ENCODE measurements at regions not wholly inside any gene's neighbourhood (a gene's known extent, or its start where the extent isn't known, plus 50 kb on each side); places are given as distances from the start of the nearest gene placed in this dataset.
"Not testable (repeated sequence)": the region's sequence is repeated elsewhere in the genome, so short reads cannot be mapped to it uniquely, and the experiment has no call there.

DNA sequence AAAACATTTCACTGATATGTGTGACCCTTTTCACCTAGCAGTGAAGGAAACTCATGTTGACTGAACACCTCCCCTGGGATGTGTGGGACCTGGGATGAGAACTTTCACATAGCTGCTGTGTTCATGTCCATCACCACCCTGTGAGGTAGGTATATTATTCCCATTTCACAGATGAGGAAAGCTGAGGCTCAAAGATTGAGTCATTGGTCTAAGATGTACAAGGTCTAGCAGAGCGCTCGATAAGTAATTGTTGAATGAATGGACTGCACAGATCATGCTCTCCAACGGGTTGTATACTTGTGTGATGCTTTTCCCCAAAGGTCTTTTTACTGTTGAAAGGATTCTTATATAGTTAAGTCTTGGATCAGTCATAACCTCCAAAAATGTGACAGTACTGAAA is 75.6 kb upstream of the TSC22D1 start:
- no peak for DNase-seq

DNA sequence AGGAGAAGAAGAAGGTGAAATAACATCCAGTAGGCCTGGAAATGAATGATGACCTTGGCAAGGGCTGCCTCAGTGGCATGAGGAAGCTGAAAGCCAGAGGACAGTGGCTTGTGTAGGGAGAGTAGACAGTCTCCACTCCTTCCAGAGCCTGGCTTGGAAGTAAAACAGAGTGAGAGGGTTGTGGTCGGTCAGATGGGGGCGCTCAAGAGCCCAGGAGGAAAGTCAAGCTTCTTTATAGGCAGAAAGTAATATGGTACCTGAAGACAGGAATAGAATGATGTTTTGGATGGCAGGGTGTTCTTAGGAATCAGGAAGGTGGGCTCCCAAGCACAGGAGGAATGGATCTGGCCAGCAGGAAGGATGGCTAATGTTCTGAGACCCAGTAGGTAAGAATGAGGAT is 75.1 kb upstream of the TSC22D1 start:
- DNase-seq = no peak

DNA sequence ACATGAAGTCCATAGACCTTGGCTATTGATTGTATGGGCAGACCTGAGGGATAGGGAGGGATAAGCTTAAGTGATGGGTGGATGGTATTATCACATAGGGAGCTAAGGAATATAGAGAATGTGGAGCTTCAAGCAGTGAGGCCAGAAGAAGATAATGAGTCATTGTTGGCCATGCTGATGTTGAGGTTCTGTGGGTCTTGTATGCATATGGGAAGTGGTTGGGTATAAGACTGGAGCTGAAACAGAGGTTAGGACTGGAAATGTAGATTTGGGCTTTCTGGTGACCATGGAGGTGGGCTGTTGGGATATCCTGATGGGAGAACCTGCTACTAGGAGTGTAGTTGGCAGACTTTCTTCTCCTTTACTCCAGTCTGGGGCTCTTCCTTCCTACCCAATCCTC is 73.7 kb upstream of the TSC22D1 start:
- DNase-seq = no peak

- no peak for DNase-seq
Measured at GRCh38 chr13:44649104-44649428, 72.9 kb upstream of the TSC22D1 start.

- DNase-seq = no peak
Measured at GRCh38 chr13:44648392-44649103, 72.4 kb upstream of the TSC22D1 start.

DNA sequence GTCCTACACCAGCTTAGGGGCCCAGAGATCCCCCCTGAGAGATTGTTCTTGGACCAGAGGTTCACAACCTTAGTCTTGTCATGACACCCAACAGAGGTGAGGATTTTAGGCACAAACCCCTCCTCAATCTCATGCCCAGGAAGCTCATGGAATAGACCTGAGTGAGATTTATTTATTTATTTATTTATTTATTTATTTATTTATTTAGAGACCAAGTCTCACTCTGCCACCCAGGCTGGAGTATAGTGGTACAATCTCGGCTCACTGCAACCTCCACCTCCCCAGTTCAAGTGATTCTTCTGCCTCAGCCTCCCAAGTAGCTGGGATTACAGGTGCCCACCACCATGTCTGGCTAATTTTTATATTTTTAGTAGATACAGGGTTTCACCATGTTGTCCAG is 71.4 kb upstream of the TSC22D1 start:
- not testable (repeated sequence) for DNase-seq

DNA sequence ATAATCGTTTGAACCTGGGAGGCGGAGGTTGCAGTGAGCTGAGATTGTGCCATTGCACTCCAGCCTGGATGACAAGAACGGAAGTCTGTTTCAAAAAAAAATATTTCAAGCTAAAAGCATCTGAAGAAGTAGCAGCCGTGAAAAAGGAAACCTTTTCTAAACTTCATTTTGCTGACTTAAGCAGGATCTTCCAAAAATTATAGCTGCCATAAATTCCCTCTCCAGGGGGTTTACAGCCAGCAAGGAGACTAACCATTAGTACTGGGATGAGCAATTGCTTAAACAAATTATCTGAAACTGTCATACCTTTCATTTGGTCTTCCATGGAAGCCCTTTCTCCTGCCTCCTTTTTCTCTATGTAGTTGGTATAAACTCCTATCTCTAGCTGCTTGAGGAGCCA is 69.9 kb upstream of the TSC22D1 start:
- DNase-seq = no peak

DNA sequence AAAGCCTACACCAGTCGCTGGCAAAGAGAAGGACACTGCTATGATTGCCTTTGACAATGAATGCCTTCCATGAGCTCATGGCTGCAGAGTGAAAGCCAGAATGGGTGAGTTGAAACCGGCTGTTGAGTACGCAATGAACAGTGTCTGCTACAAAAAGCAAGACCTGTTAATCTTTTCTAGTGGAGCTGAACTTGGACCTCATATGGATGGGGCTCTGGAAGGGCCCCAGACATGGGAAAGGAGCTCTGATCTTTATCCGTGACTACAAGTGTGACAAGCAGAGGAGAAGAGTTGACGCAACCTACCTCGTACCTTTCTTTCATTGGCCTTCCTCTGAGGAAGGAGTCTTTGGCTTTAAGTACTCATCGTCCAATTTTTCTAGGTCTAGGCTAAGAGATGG is 67.1 kb upstream of the TSC22D1 start:
- DNase-seq = no peak

GRCh38 chr13:44637581-44637980 is 61.5 kb upstream of the TSC22D1 start:
- DNase-seq = no peak

GRCh38 chr13:44629465-44630183 is 53.5 kb upstream of the TSC22D1 start:
- DNase-seq = no peak

- DNase-seq = not testable (repeated sequence)
Measured at GRCh38 chr13:44628826-44629225, 52.7 kb upstream of the TSC22D1 start.

DNA sequence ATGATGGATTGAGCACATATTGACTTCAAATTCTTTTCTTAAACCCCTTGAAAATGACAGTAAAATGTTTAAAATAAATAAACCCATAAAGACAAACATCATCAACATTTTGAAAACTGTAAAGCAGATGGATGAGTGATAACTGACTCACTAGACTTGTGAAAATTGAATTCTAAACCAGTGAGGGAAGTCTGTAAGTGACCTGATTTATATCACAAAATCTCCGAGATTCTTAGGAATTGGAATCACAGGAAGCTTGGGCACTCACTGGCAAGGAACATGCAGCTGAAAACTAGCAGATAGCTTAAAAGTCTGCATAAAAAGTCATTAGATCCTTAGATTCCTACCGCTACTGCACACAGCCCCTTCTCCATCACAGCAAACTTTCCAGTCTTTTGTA is 51.3 kb upstream of the TSC22D1 start:
- DNase-seq = no peak

DNA sequence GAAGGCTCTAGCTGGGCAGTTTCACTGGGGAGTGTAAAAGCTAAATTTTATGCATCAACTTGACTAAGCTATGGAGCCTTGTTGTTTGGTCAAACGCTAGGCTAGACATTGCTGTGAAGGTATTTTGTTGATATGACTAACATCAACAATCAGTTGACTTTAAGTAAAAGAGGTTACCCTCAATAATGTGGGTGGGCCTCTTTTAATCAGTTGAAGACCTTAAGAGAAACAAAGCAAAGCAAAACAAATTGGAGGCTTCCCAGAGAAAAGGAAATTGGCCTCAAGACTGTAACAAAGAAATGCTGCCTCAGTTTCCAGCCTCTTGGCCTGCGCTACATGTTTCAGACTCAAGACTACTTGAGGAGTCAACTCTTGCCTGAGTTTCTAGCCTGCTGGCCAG is 50.0 kb upstream of the TSC22D1 start:
- no peak for DNase-seq

Measured in NCI-H2227 treated with DMSO at 0.1 percent for 48 hours (cell line).